ENCODE measurements at regions not wholly inside any gene's neighbourhood (a gene's known extent, or its start where the extent isn't known, plus 50 kb on each side); places are given as distances from the start of the nearest gene placed in this dataset.

- DNase-seq (ENCODE audit: low read depth) = peak; percentile 42
- no peak overlapping the region for H3K4me3 ChIP-seq (ENCODE audit: low read length)
- no peak for TF ChIP-seq CTCF (conservative IDR thresholded peaks at IDR 0.05; ENCODE audit: low read length)
Observed at GRCh38 chr1:239810061-239810481, 281.6 kb upstream of the FMN2 start.

- no peak for TF ChIP-seq CTCF (conservative IDR thresholded peaks at IDR 0.05; ENCODE audit: low read length)
- no peak for DNase-seq (ENCODE audit: low read depth)
- no peak overlapping the region for H3K4me3 ChIP-seq (ENCODE audit: low read length)
Observed at GRCh38 chr1:239811211-239811885, 280.3 kb upstream of the FMN2 start.

GRCh38 chr1:239812580-239812979, 279.1 kb upstream of the FMN2 start:
- H3K4me3 ChIP-seq (ENCODE audit: low read length) = no peak overlapping the region
- TF ChIP-seq CTCF (conservative IDR thresholded peaks at IDR 0.05; ENCODE audit: low read length) = no peak
- no peak for DNase-seq (ENCODE audit: low read depth)

- TF ChIP-seq CTCF (conservative IDR thresholded peaks at IDR 0.05; ENCODE audit: low read length) = no peak
- H3K4me3 ChIP-seq (ENCODE audit: low read length) = no peak overlapping the region
- DNase-seq (ENCODE audit: low read depth) = peak; percentile 37
Observed at GRCh38 chr1:239814306-239814881, 277.3 kb upstream of the FMN2 start.

- no peak for TF ChIP-seq CTCF (conservative IDR thresholded peaks at IDR 0.05; ENCODE audit: low read length)
- DNase-seq (ENCODE audit: low read depth) = no peak
- H3K4me3 ChIP-seq (ENCODE audit: low read length) = no peak overlapping the region
Observed at GRCh38 chr1:239815074-239815473, 276.6 kb upstream of the FMN2 start.

- TF ChIP-seq CTCF (conservative IDR thresholded peaks at IDR 0.05; ENCODE audit: low read length) = no peak
- DNase-seq (ENCODE audit: low read depth) = peak; percentile 41
- H3K4me3 ChIP-seq (ENCODE audit: low read length) = no peak overlapping the region
Observed at GRCh38 chr1:239816081-239816782, 275.5 kb upstream of the FMN2 start.

GRCh38 chr1:239817276-239817675, 274.4 kb upstream of the FMN2 start:
- no peak for TF ChIP-seq CTCF (conservative IDR thresholded peaks at IDR 0.05; ENCODE audit: low read length)
- no peak overlapping the region for H3K4me3 ChIP-seq (ENCODE audit: low read length)
- DNase-seq (ENCODE audit: low read depth) = no peak

Data from AG10803 (cell line).